ENCODE measurements at regions not wholly inside any gene's neighbourhood (a gene's known extent, or its start where the extent isn't known, plus 50 kb on each side); places are given as distances from the start of the nearest gene placed in this dataset.
"Not testable (repeated sequence)": the region's sequence is repeated elsewhere in the genome, so short reads cannot be mapped to it uniquely, and the experiment has no call there.

GRCh38 chr9:39552242-39552881, 196.9 kb downstream of the SPATA31A1 start:
- TF ChIP-seq, protein P1, sequence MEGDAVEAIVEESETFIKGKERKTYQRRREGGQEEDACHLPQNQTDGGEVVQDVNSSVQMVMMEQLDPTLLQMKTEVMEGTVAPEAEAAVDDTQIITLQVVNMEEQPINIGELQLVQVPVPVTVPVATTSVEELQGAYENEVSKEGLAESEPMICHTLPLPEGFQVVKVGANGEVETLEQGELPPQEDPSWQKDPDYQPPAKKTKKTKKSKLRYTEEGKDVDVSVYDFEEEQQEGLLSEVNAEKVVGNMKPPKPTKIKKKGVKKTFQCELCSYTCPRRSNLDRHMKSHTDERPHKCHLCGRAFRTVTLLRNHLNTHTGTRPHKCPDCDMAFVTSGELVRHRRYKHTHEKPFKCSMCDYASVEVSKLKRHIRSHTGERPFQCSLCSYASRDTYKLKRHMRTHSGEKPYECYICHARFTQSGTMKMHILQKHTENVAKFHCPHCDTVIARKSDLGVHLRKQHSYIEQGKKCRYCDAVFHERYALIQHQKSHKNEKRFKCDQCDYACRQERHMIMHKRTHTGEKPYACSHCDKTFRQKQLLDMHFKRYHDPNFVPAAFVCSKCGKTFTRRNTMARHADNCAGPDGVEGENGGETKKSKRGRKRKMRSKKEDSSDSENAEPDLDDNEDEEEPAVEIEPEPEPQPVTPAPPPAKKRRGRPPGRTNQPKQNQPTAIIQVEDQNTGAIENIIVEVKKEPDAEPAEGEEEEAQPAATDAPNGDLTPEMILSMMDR (IDR thresholded peaks at IDR 0.05; ENCODE audit: low read length), result not testable (repeated sequence)
- not testable (repeated sequence) for TF ChIP-seq EZH2 (optimal IDR thresholded peaks at IDR 0.05; ENCODE audit: low read depth, low read length); EZH2phosphoT487 (IDR thresholded peaks at IDR 0.05; ENCODE audit: low read length)
